K562 (cell line): ENCODE measurements at regions not wholly inside any gene's neighbourhood (a gene's known extent, or its start where the extent isn't known, plus 50 kb on each side); places are given as distances from the start of the nearest gene placed in this dataset.
"Not testable (repeated sequence)": the region's sequence is repeated elsewhere in the genome, so short reads cannot be mapped to it uniquely, and the experiment has no call there.

Source experiments
- ATAC-seq: fragments of 200-7000 bp; cut with Tn5 transposase; 3 replicates; pipeline ENCODE4 v1.9.1; 2020; ENCODE audit warnings: moderate library complexity
- BruUV-seq: library from RNA; stranded (reverse); fragments of 400-500 nt; replicated peaks from 2 replicates; lab custom pipeline; 2021; lab: Mats Ljungman, UMichigan
- CTCF ChIA-PET: fragments of 300-600 bp; formaldehyde crosslinking; extraction: SDS; loops from one replicate; lab custom pipeline; 2021; ENCODE audit warnings: low intra/inter-chr PET ratio; lab: Yijun Ruan, JAX
- POLR2A ChIA-PET: fragments of 300-600, 350-650 bp; sonication (Branson Sonifier 250); formaldehyde crosslinking; extraction: SDS; loops from one replicate; lab custom pipeline; 2021; ENCODE audit warnings: antibody characterized with exemption, inconsistent platforms; lab: Yijun Ruan, JAX
- DNase-seq, 4 experiments: peaks; one replicate each; pipeline versions ENCODE4 v3.0.0 to v3.0.0-alpha.2; 2011 to 2018; ENCODE audit warnings: low spot score in 3 of 4, mixed read lengths in 3 of 4; ENCODE audit errors: extremely low read depth in 1 of 4
- FAIRE-seq: peaks from 2 replicates; lab custom pipeline; 2011; peaks lifted over from hg19 to GRCh38; lab: Jason Lieb, UNC
- H2AFZ ChIP-seq: 2 replicates; pipeline ENCODE4 v1.6.0; 2011; ENCODE audit warnings: low read depth, low read length, control low read depth, inconsistent platforms
- H3K27ac ChIP-seq: fragments of 200-600 bp; 3 replicates; pipeline ENCODE4 v1.8.0; 2011; ENCODE audit warnings: low read depth, mild to moderate bottlenecking, control low read depth, inconsistent platforms, low read length, moderate library complexity, mixed read lengths; ENCODE audit errors: extremely low read depth
- H3K27me3 ChIP-seq, 2 experiments: fragments of 300-600 bp in 1 of 2; 2 replicates in 1 of 2; 3 replicates in 1 of 2; pipeline versions ENCODE4 v1.6.0 to v1.8.0; 2011; ENCODE audit warnings: inconsistent platforms in 2 of 2, low read length in 2 of 2, mild to moderate bottlenecking in 1 of 2, mixed read lengths in 1 of 2, moderate library complexity in 1 of 2; ENCODE audit not compliant: control insufficient read depth in 2 of 2, insufficient read depth in 2 of 2
- H3K36me3 ChIP-seq: fragments of 300-600 bp; 3 replicates; pipeline ENCODE4 v1.8.0; 2011; ENCODE audit warnings: mild to moderate bottlenecking, low read length, inconsistent platforms; ENCODE audit not compliant: control insufficient read depth, insufficient read depth
- H3K4me1 ChIP-seq, 2 experiments: fragments of 200-600 bp in 1 of 2; replicated peaks in 1 of 2; 2 replicates in 1 of 2; 3 replicates in 1 of 2; pipeline versions ENCODE4 v1.5.1 to v1.8.0; 2011; ENCODE audit warnings: inconsistent platforms in 2 of 2, low read length in 2 of 2, mild to moderate bottlenecking in 1 of 2, mixed read lengths in 1 of 2, moderate library complexity in 1 of 2; ENCODE audit not compliant: control insufficient read depth in 2 of 2, insufficient read depth in 2 of 2
- H3K4me2 ChIP-seq: 2 replicates; pipeline ENCODE4 v1.6.1; 2011; ENCODE audit warnings: low read length, control low read depth, inconsistent platforms, mixed read lengths; ENCODE audit not compliant: insufficient read depth
- H3K4me3 ChIP-seq: fragments of 200-600 bp; sonication (generic), shearing (Covaris generic); 2 replicates; pipeline ENCODE4 v1.5.1; 2016; ENCODE audit warnings: control low read depth, inconsistent platforms
- H3K79me2 ChIP-seq: fragments of 200-600 bp; 3 replicates; pipeline ENCODE4 v1.8.0; 2011; ENCODE audit warnings: low read length, inconsistent platforms; ENCODE audit not compliant: control insufficient read depth, insufficient read depth
- H3K9ac ChIP-seq, 2 experiments: 2 replicates each; pipeline versions ENCODE4 v1.6.0 to v1.6.1; 2011; ENCODE audit warnings: low read depth in 2 of 2, low read length in 2 of 2, control low read depth in 1 of 2, inconsistent platforms in 1 of 2, mild to moderate bottlenecking in 1 of 2, mixed read lengths in 1 of 2; ENCODE audit not compliant: insufficient read depth in 1 of 2
- H3K9me1 ChIP-seq: one replicate; pipeline ENCODE4 v1.6.0; 2011; ENCODE audit warnings: inconsistent platforms, mild to moderate bottlenecking, low read length, moderate library complexity; ENCODE audit not compliant: control insufficient read depth, insufficient read depth
- H3K9me3 ChIP-seq: replicated peaks from 2 replicates; pipeline ENCODE4 v1.5.1; 2011; ENCODE audit warnings: low read depth, low read length, inconsistent platforms; ENCODE audit not compliant: control insufficient read depth, insufficient read depth
- H4K20me1 ChIP-seq: replicated peaks from 2 replicates; pipeline ENCODE4 v1.6.1; 2011; ENCODE audit warnings: low read length, inconsistent platforms, mixed read lengths; ENCODE audit not compliant: control insufficient read depth, insufficient read depth
- HNRNPK ChIP-seq: fragments of 200-400 bp; formaldehyde crosslinking; IDR thresholded peaks from one replicate; pipeline ENCODE4 v1.6.1; 2018; ENCODE audit warnings: mild to moderate bottlenecking, low read depth, low read length; ENCODE audit not compliant: poor library complexity, severe bottlenecking
- RAD21 ChIP-seq, 2 experiments: fragments of 250-450 bp in 1 of 2; fragments of 450-650 bp in 1 of 2; sonication (Bioruptor Pico) in 1 of 2; formaldehyde crosslinking in 1 of 2; IDR thresholded peaks in 1 of 2; conservative IDR thresholded peaks in 1 of 2; 2 replicates each; pipeline versions ENCODE4 v1.4.0 to v1.8.0; 2020 to 2022; ENCODE audit warnings: mild to moderate bottlenecking in 2 of 2, moderate library complexity in 1 of 2
- SMARCC2 ChIP-seq: fragments of 450-650 bp; IDR thresholded peaks from 2 replicates; pipeline ENCODE4 v1.6.1; 2017; ENCODE audit warnings: antibody characterized with exemption, moderate library complexity, mild to moderate bottlenecking, low read depth
- WGBS: fragments of 100-300 bp; shearing (Covaris generic); methylation state at CpG from one replicate; pipeline ENCODE4 v1.1.6; 2016; ENCODE audit warnings: low coverage, mixed read lengths; ENCODE audit not compliant: insufficient coverage; ENCODE audit errors: missing lambda C conversion rate; 5-methylcytosine and 5-hydroxymethylcytosine counted together
- in situ Hi-C: fragments of 300-500 bp; cut with MboI; formaldehyde crosslinking; loops from 4 replicates; pipeline ENCODE4 v1.15.0; 2018; ENCODE audit warnings: inconsistent platforms, mixed read lengths
- intact Hi-C: fragments of 100-400 bp; cut with micrococcal nuclease; formaldehyde crosslinking; loops from 2 replicates; pipeline ENCODE4 v1.14.2; 2022
- TF ChIP-seq, protein P1 (sequence below), 3 experiments: IDR thresholded peaks in 2 of 3; conservative IDR thresholded peaks in 1 of 3; 2 replicates each; pipeline ENCODE4 v1.5.1; 2011 to 2012; ENCODE audit warnings: low read length in 3 of 3, mild to moderate bottlenecking in 3 of 3, control low read depth in 2 of 3, improper control_type of control experiment in 1 of 3, inconsistent platforms in 1 of 3, low read depth in 1 of 3, mixed read lengths in 1 of 3, moderate library complexity in 1 of 3; ENCODE audit not compliant: insufficient read depth in 2 of 3
- TF ChIP-seq, protein P2 (sequence below), 2 experiments: fragments of 450-650 bp; formaldehyde crosslinking in 1 of 2; IDR thresholded peaks; 2 replicates each; pipeline versions ENCODE4 v1.4.0 to v1.6.1; 2014 to 2020; ENCODE audit warnings: mild to moderate bottlenecking in 2 of 2, borderline replicate concordance in 1 of 2, low read depth in 1 of 2

DNA sequence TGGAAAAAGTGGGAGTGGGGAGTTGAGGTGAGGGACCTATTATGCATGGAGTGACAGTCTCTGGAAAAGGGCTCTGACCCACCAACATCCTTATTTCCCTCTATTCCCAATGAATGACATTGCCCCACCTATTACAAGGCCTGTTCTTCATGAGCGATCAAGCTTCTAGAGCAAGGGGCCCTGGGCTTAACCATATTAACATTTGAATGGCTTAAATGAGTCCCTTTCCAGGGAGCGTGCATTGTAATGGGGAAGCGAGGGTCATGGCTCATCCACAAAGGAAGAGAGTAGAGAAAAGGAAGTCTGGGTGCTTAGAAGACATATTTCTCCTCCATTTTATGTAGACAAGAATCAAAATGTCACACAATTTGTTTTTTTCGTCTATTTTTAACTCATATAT is 255.5 kb downstream of the CAAP1 start (continued):
- no peak for TF ChIP-seq SMARCC2
- TF ChIP-seq HNRNPK, result no peak

DNA sequence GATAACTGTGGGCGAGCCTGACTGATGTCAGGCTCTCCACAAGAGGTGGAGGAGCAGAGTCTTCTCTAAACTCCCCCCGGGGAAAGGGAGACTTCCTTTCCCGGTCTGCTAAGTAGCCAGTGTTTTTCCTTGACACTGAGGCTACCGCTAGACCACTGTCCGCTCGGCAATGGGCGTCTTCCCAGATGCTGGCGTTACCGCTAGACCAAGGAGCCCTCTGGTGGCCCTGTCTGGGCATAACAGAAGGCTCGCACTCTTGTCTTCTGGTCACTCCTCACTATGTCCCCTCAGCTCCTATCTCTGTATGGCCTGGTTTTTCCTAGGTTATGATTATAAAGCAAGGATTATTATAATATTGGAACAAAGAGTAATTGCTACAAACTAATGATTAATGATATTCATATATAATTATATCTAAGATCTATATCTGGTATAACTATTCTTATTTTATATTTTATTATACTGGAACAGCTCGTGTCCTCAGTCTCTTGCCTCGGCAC is 278.7 kb downstream of the CAAP1 start:
- H3K9me1 ChIP-seq, intact Hi-C loops, H3K4me3 ChIP-seq, H3K79me2 ChIP-seq, H3K9ac ChIP-seq, H3K36me3 ChIP-seq, H3K27me3 ChIP-seq, in situ Hi-C loops, H4K20me1 ChIP-seq, CTCF ChIA-PET, ATAC-seq, FAIRE-seq: not testable (repeated sequence)
- POLR2A ChIA-PET, result interaction anchor here (0.6 kb wide), 1 partner anchor 10 kb away, joined by 3 read pairs; no protein-coding TSS in a partner anchor
- 20% methylated on average over 1 of the region's 12 CpGs for WGBS
- TF ChIP-seq RAD21 (CRISPR knock-in tag; conservative IDR thresholded peaks at IDR 0.05 in 1 of 2, IDR thresholded peaks at IDR 0.05 in 1 of 2), result peak in 1 of 2 experiments; percentile 53; a peak in 2 of 4 replicates
- TF ChIP-seq, protein P1, sequence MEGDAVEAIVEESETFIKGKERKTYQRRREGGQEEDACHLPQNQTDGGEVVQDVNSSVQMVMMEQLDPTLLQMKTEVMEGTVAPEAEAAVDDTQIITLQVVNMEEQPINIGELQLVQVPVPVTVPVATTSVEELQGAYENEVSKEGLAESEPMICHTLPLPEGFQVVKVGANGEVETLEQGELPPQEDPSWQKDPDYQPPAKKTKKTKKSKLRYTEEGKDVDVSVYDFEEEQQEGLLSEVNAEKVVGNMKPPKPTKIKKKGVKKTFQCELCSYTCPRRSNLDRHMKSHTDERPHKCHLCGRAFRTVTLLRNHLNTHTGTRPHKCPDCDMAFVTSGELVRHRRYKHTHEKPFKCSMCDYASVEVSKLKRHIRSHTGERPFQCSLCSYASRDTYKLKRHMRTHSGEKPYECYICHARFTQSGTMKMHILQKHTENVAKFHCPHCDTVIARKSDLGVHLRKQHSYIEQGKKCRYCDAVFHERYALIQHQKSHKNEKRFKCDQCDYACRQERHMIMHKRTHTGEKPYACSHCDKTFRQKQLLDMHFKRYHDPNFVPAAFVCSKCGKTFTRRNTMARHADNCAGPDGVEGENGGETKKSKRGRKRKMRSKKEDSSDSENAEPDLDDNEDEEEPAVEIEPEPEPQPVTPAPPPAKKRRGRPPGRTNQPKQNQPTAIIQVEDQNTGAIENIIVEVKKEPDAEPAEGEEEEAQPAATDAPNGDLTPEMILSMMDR (IDR thresholded peaks at IDR 0.05 in 2 of 3, conservative IDR thresholded peaks at IDR 0.05 in 1 of 3; ENCODE audit: insufficient read depth in 2 of 3, low read depth in 1 of 3, low read length in 3 of 3), result peak in 2 of 3 experiments; percentile 10 to 27; a peak in 1 of 6 replicates
- TF ChIP-seq, protein P2, sequence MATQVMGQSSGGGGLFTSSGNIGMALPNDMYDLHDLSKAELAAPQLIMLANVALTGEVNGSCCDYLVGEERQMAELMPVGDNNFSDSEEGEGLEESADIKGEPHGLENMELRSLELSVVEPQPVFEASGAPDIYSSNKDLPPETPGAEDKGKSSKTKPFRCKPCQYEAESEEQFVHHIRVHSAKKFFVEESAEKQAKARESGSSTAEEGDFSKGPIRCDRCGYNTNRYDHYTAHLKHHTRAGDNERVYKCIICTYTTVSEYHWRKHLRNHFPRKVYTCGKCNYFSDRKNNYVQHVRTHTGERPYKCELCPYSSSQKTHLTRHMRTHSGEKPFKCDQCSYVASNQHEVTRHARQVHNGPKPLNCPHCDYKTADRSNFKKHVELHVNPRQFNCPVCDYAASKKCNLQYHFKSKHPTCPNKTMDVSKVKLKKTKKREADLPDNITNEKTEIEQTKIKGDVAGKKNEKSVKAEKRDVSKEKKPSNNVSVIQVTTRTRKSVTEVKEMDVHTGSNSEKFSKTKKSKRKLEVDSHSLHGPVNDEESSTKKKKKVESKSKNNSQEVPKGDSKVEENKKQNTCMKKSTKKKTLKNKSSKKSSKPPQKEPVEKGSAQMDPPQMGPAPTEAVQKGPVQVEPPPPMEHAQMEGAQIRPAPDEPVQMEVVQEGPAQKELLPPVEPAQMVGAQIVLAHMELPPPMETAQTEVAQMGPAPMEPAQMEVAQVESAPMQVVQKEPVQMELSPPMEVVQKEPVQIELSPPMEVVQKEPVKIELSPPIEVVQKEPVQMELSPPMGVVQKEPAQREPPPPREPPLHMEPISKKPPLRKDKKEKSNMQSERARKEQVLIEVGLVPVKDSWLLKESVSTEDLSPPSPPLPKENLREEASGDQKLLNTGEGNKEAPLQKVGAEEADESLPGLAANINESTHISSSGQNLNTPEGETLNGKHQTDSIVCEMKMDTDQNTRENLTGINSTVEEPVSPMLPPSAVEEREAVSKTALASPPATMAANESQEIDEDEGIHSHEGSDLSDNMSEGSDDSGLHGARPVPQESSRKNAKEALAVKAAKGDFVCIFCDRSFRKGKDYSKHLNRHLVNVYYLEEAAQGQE (IDR thresholded peaks at IDR 0.05; ENCODE audit: borderline replicate concordance), result peak; percentile 10; the same call in 1 of the 2 replicates
- TF ChIP-seq, protein P2 (CRISPR knock-in tag; IDR thresholded peaks at IDR 0.05; ENCODE audit: low read depth), result not testable (repeated sequence)
- TF ChIP-seq, all 486 proteins: peak for 3; not testable (repeated sequence) for 483
- not testable (repeated sequence) for H3K4me1 ChIP-seq, BruUV-seq, H3K27ac ChIP-seq, H3K4me2 ChIP-seq, H3K9me3 ChIP-seq, H2AFZ ChIP-seq
- peak in 1 of 4 experiments; percentile 5 for DNase-seq
